Fibroblast of skin of right quadriceps (primary cell): ENCODE measurements at regions not wholly inside any gene's neighbourhood (a gene's known extent, or its start where the extent isn't known, plus 50 kb on each side); places are given as distances from the start of the nearest gene placed in this dataset.
"Not testable (repeated sequence)": the region's sequence is repeated elsewhere in the genome, so short reads cannot be mapped to it uniquely, and the experiment has no call there.

Source experiments
- DNase-seq: peaks from one replicate; pipeline ENCODE4 v3.0.0-alpha.2; 2013

GRCh38 chr6:112591329-112591728 is 244.2 kb downstream of the RFPL4B start:
- DNase-seq, result no peak

GRCh38 chr6:112592159-112592558 is 245.0 kb downstream of the RFPL4B start:
- DNase-seq, result no peak

GRCh38 chr6:112594886-112595594 is 247.9 kb downstream of the RFPL4B start:
- DNase-seq, result no peak

GRCh38 chr6:112595841-112596240 is 248.7 kb downstream of the RFPL4B start:
- no peak for DNase-seq

- DNase-seq, result no peak
Measured at GRCh38 chr6:112597176-112597575, 250.0 kb downstream of the RFPL4B start.

- DNase-seq, result peak; percentile 8
Measured at GRCh38 chr6:112600168-112600567, 253.0 kb downstream of the RFPL4B start.

GRCh38 chr6:112603726-112604125 is 256.6 kb downstream of the RFPL4B start:
- DNase-seq, result peak; percentile 31

- no peak for DNase-seq
Measured at GRCh38 chr6:112606656-112607435, 259.7 kb downstream of the RFPL4B start.

GRCh38 chr6:112608925-112609324 is 261.8 kb downstream of the RFPL4B start:
- not testable (repeated sequence) for DNase-seq

GRCh38 chr6:112613410-112613809 is 266.3 kb downstream of the RFPL4B start:
- DNase-seq, result no peak

- DNase-seq, result no peak
Measured at GRCh38 chr6:112618849-112619248, 271.7 kb downstream of the RFPL4B start.

GRCh38 chr6:112620812-112621569 is 273.9 kb downstream of the RFPL4B start:
- DNase-seq, result peak; percentile 63

- DNase-seq, result no peak
Measured at GRCh38 chr6:112622036-112622435, 274.9 kb downstream of the RFPL4B start.

GRCh38 chr6:112626468-112627082 is 279.4 kb downstream of the RFPL4B start:
- peak; percentile 73 for DNase-seq

GRCh38 chr6:112634376-112634775 is 287.2 kb downstream of the RFPL4B start:
- no peak for DNase-seq

- DNase-seq, result peak; percentile 81
Measured at GRCh38 chr6:112636650-112637262, 289.6 kb downstream of the RFPL4B start.

- DNase-seq, result peak; percentile 87
Measured at GRCh38 chr6:112639391-112639831, 292.3 kb downstream of the RFPL4B start.

- DNase-seq, result peak; percentile 91
Measured at GRCh38 chr6:112640891-112641290, 293.8 kb downstream of the RFPL4B start.

- DNase-seq, result no peak
Measured at GRCh38 chr6:112649853-112650252, 302.7 kb downstream of the RFPL4B start.

- no peak for DNase-seq
Measured at GRCh38 chr6:112651239-112651638, 304.1 kb downstream of the RFPL4B start.

GRCh38 chr6:112659912-112660311 is 312.8 kb downstream of the RFPL4B start:
- DNase-seq, result no peak

- no peak for DNase-seq
Measured at GRCh38 chr6:112660626-112661025, 313.5 kb downstream of the RFPL4B start.

- DNase-seq, result no peak
Measured at GRCh38 chr6:112663698-112664097, 316.6 kb downstream of the RFPL4B start.
